ENCODE measurements at regions not wholly inside any gene's neighbourhood (a gene's known extent, or its start where the extent isn't known, plus 50 kb on each side); places are given as distances from the start of the nearest gene placed in this dataset.

- Histone ChIP-seq H3K27me3 (ENCODE audit: control insufficient read depth, insufficient read depth, low read length) (no peaks in the 10 kb centered on the region), H3K4me3 (ENCODE audit: low read length in 3 of 3) (no peak overlapping the region), H3K9me3 (ENCODE audit: control insufficient read depth in 2 of 3, insufficient read depth in 1 of 3, low read length in 3 of 3) (no peaks in the 10 kb centered on the region), H3K27ac (ENCODE audit: low read depth in 2 of 2, low read length in 2 of 2) (no peak overlapping the region), H3K36me3 (ENCODE audit: control insufficient read depth in 2 of 3, insufficient read depth in 3 of 3, low read length in 3 of 3) (no peaks in the 10 kb centered on the region), H3K9ac (ENCODE audit: low read length in 3 of 3) (no peak overlapping the region), H3K4me1 (ENCODE audit: control insufficient read depth in 2 of 3, insufficient read depth in 2 of 3, low read depth in 1 of 3, low read length in 3 of 3) (peaks cover 0 to 7% (median 0%) of the 10 kb centered on the region in 3 donors)
- no peak for FAIRE-seq
- intact Hi-C loops (cut with DNase I), result no loop called here
- TF ChIP-seq CTCF (IDR thresholded peaks at IDR 0.05; ENCODE audit: borderline replicate concordance, extremely low read depth, insufficient read depth), result no peak
- DNase-seq, result no peak
Measured at GRCh38 chr11:47918882-47919495, 61.4 kb upstream of the PTPRJ start.

GRCh38 chr11:47918370-47918690 lies 62.0 kb upstream of the PTPRJ start:
- no peak overlapping the region for H3K9ac ChIP-seq (ENCODE audit: low read length in 3 of 3)
- intact Hi-C loops (cut with DNase I), result no loop called here
- no peaks in the 10 kb centered on the region for H3K9me3 ChIP-seq (ENCODE audit: control insufficient read depth in 2 of 3, insufficient read depth in 1 of 3, low read length in 3 of 3)
- TF ChIP-seq CTCF (IDR thresholded peaks at IDR 0.05; ENCODE audit: borderline replicate concordance, extremely low read depth, insufficient read depth), result no peak
- no peak overlapping the region for H3K27ac ChIP-seq (ENCODE audit: low read depth in 2 of 2, low read length in 2 of 2)
- FAIRE-seq (no peak), DNase-seq (no peak)
- H3K36me3 ChIP-seq (ENCODE audit: control insufficient read depth in 2 of 3, insufficient read depth in 3 of 3, low read length in 3 of 3), result no peaks in the 10 kb centered on the region
- H3K4me3 ChIP-seq (ENCODE audit: low read length in 3 of 3), result no peak overlapping the region
- H3K27me3 ChIP-seq (ENCODE audit: control insufficient read depth, insufficient read depth, low read length), result no peaks in the 10 kb centered on the region
- peaks cover 0 to 5% (median 0%) of the 10 kb centered on the region in 3 donors for H3K4me1 ChIP-seq (ENCODE audit: control insufficient read depth in 2 of 3, insufficient read depth in 2 of 3, low read depth in 1 of 3, low read length in 3 of 3)

GRCh38 chr11:47917599-47918369 lies 62.6 kb upstream of the PTPRJ start:
- H3K9me3 ChIP-seq (ENCODE audit: control insufficient read depth in 2 of 3, insufficient read depth in 1 of 3, low read length in 3 of 3), result no peaks in the 10 kb centered on the region
- intact Hi-C loops (cut with DNase I), result no loop called here
- no peaks in the 10 kb centered on the region for H3K27me3 ChIP-seq (ENCODE audit: control insufficient read depth, insufficient read depth, low read length)
- DNase-seq (peak; percentile 67 to 93 (median 85)), FAIRE-seq (no peak)
- no peak for TF ChIP-seq CTCF (IDR thresholded peaks at IDR 0.05; ENCODE audit: borderline replicate concordance, extremely low read depth, insufficient read depth)
- peak overlapping the region in 1 of 3 donors; percentile 41 for H3K4me3 ChIP-seq (ENCODE audit: low read length in 3 of 3)
- H3K27ac ChIP-seq (ENCODE audit: low read depth in 2 of 2, low read length in 2 of 2), result peak overlapping the region in 1 of 2 donors; percentile 69
- peak overlapping the region in 1 of 3 donors; percentile 19 for H3K9ac ChIP-seq (ENCODE audit: low read length in 3 of 3)
- no peaks in the 10 kb centered on the region for H3K36me3 ChIP-seq (ENCODE audit: control insufficient read depth in 2 of 3, insufficient read depth in 3 of 3, low read length in 3 of 3)
- H3K4me1 ChIP-seq (ENCODE audit: control insufficient read depth in 2 of 3, insufficient read depth in 2 of 3, low read depth in 1 of 3, low read length in 3 of 3), result peaks cover 0 to 5% (median 0%) of the 10 kb centered on the region in 3 donors
